ENCODE measurements at regions not wholly inside any gene's neighbourhood (a gene's known extent, or its start where the extent isn't known, plus 50 kb on each side); places are given as distances from the start of the nearest gene placed in this dataset.

DNA sequence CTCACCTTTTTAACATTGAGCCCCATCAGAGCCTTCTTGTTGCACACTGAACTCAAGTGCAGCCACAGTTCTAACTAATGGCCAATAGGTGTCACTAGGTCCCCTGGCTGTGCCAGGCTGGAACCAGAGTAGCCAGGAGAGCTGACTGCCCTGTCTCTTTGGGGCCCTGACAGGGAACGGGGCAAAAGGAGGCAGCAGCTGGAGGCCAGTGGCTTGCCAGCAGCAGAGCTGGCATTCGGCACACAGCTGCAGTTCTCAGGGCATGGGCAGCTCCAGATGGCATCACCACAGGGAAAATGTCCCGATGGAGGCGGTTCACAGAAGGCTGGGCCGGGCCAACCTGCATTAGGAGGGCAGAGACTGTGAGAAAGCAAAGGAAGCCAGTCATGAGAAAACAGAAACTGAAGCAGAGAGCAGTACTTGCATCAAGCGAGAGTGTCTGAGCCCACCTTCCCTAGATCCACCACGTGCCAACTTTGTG lies 188.6 kb downstream of the FCRL5 start:
- TF ChIP-seq CTCF (conservative IDR thresholded peaks at IDR 0.05; ENCODE audit: low read depth, low read length), result peak; percentile 83
- DNase-seq (ENCODE audit: low read depth), result no peak
- no peak overlapping the region for H3K4me3 ChIP-seq (ENCODE audit: low read length)

- H3K4me3 ChIP-seq (ENCODE audit: low read length), result no peak overlapping the region
- TF ChIP-seq CTCF (conservative IDR thresholded peaks at IDR 0.05; ENCODE audit: low read depth, low read length), result no peak
- DNase-seq (ENCODE audit: low read depth), result no peak
Observed at GRCh38 chr1:157360023-157360390, 192.3 kb downstream of the FCRL5 start.

DNA sequence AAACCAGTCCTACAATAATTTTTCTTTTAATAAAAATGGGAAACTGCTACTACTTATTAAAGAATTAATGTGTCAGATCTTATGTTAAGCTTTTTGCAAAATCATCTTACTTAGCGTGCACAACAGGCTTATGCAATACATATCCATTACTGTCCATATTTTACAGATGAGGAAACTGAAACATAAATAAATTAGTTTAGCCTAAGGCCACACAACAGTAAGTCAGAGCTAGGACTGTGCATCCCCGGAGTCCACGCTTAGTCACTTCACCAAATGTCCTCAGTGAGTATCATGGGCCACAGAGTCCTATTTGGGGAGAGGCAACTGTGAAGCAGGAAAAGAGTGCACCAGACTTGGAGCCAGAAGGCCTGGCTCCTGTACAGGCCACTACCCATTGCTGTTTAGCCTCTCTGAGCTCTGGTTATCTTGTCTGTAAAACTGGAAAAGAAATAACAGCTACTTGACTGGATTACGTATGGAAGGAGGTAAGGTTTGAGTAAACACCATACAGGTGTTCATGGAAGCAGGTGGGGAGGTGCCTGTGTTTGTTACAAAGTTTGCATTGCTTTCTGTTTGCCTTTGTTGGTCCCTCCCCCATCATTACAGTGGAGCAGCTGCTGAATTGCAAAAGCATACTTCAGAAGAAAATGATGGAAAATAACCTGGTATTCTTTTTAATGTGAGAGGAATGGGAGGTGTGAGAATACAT lies 192.8 kb downstream of the FCRL5 start:
- DNase-seq (ENCODE audit: low read depth), result no peak
- no peak for TF ChIP-seq CTCF (conservative IDR thresholded peaks at IDR 0.05; ENCODE audit: low read depth, low read length)
- no peak overlapping the region for H3K4me3 ChIP-seq (ENCODE audit: low read length)

GRCh38 chr1:157357111-157357510 lies 195.2 kb downstream of the FCRL5 start:
- no peak for TF ChIP-seq CTCF (conservative IDR thresholded peaks at IDR 0.05; ENCODE audit: low read depth, low read length)
- DNase-seq (ENCODE audit: low read depth), result no peak
- no peak overlapping the region for H3K4me3 ChIP-seq (ENCODE audit: low read length)

GRCh38 chr1:157356601-157357000 lies 195.7 kb downstream of the FCRL5 start:
- no peak for TF ChIP-seq CTCF (conservative IDR thresholded peaks at IDR 0.05; ENCODE audit: low read depth, low read length)
- DNase-seq (ENCODE audit: low read depth), result no peak
- H3K4me3 ChIP-seq (ENCODE audit: low read length), result no peak overlapping the region

- DNase-seq (ENCODE audit: low read depth), result no peak
- TF ChIP-seq CTCF (conservative IDR thresholded peaks at IDR 0.05; ENCODE audit: low read depth, low read length), result no peak
- H3K4me3 ChIP-seq (ENCODE audit: low read length), result no peak overlapping the region
Observed at GRCh38 chr1:157353546-157353945, 198.8 kb downstream of the FCRL5 start.

DNA sequence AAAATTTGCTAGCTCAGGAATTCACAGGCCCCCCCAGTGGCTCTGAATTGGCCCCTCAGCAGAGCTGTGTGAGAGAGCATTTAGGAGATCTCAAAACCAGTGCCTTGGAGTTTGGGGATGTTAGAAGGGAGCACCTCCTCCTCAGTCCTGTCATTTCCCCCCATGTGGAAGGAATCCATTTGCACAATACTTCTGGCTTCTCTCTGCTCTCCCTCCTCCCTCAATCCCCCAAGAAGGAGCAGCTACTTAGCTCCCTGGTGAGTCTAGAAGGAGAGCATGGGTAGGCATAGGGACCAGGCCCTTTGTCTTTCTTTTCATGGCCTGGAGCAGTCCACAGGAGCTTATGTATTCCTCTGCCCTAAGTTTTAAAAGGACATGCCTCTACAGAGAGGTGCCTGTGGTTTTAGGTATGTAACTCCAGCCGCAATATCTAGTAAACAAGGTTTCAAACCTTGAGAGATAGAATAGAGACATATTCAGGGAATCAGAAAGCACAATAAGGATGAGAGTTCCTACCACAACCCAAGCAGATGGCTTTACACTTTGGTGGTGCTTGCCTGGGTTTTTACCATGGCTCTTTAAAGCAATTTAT lies 199.4 kb downstream of the FCRL5 start:
- DNase-seq (ENCODE audit: low read depth), result no peak
- no peak for TF ChIP-seq CTCF (conservative IDR thresholded peaks at IDR 0.05; ENCODE audit: low read depth, low read length)
- no peak overlapping the region for H3K4me3 ChIP-seq (ENCODE audit: low read length)

Data from retinal pigment epithelial cell (primary cell).